ENCODE measurements at regions not wholly inside any gene's neighbourhood (a gene's known extent, or its start where the extent isn't known, plus 50 kb on each side); places are given as distances from the start of the nearest gene placed in this dataset.

- Histone ChIP-seq H2AFZ (ENCODE audit: low read depth) (no peak overlapping the region), H3K9ac (no peak overlapping the region), H3K79me2 (ENCODE audit: insufficient read depth) (no peaks in the 10 kb centered on the region), H4K20me1 (ENCODE audit: insufficient read depth) (no peaks in the 10 kb centered on the region), H3K9me2 (no peaks in the 10 kb centered on the region), H3K27me3 (ENCODE audit: insufficient read depth) (no peaks in the 10 kb centered on the region; the same call in 1 of the 2 replicates), H3K36me3 (replicated peaks in 1 of 2; ENCODE audit: control insufficient read depth in 1 of 2, insufficient read depth in 2 of 2, low read length in 1 of 2) (no peaks in the 10 kb centered on the region), H3K4me2 (no peak overlapping the region), H3K9me3 (no peaks in the 10 kb centered on the region), H3K4me3 (ENCODE audit: low read depth in 2 of 2, low read length in 1 of 2) (no peak overlapping the region), H3K4me1 (ENCODE audit: control insufficient read depth in 1 of 2, insufficient read depth in 2 of 2, low read depth in 1 of 2, low read length in 1 of 2) (no peaks in the 10 kb centered on the region), H3K27ac (ENCODE audit: low read depth in 2 of 2, low read length in 1 of 2) (no peak overlapping the region), H3F3A (replicated peaks; ENCODE audit: insufficient read depth) (no peaks in the 10 kb centered on the region)
- CTCF ChIA-PET, result no interaction called here
- WGBS (ENCODE audit: low lambda C conversion rate), result 0% methylated on average over 5 of the region's 5 CpGs
- peak; percentile 40 for TF ChIP-seq CTCF (IDR thresholded peaks at IDR 0.05)
- no peak for TF ChIP-seq IRF3 (IDR thresholded peaks at IDR 0.05; ENCODE audit: low read depth, low read length)
- POLR2A ChIA-PET, result no interaction called here
- no peak for DNase-seq
Measured at GRCh38 chr21:30962013-30962412, 76.3 kb downstream of the KRTAP19-8 start.

- ChIA-PET POLR2A (no interaction called here), CTCF (no interaction called here)
- Histone ChIP-seq H3K36me3 (replicated peaks in 1 of 2; ENCODE audit: control insufficient read depth in 1 of 2, insufficient read depth in 2 of 2, low read length in 1 of 2) (no peaks in the 10 kb centered on the region), H3K4me2 (no peak overlapping the region), H3K79me2 (ENCODE audit: insufficient read depth) (no peaks in the 10 kb centered on the region), H4K20me1 (ENCODE audit: insufficient read depth) (no peaks in the 10 kb centered on the region), H3K9me3 (no peaks in the 10 kb centered on the region), H3F3A (replicated peaks; ENCODE audit: insufficient read depth) (no peaks in the 10 kb centered on the region), H2AFZ (ENCODE audit: low read depth) (no peak overlapping the region), H3K4me3 (ENCODE audit: low read depth in 2 of 2, low read length in 1 of 2) (no peak overlapping the region), H3K9ac (no peak overlapping the region), H3K27ac (ENCODE audit: low read depth in 2 of 2, low read length in 1 of 2) (no peak overlapping the region), H3K9me2 (no peaks in the 10 kb centered on the region), H3K4me1 (ENCODE audit: control insufficient read depth in 1 of 2, insufficient read depth in 2 of 2, low read depth in 1 of 2, low read length in 1 of 2) (no peaks in the 10 kb centered on the region), H3K27me3 (ENCODE audit: insufficient read depth) (no peaks in the 10 kb centered on the region; the same call in 1 of the 2 replicates)
- DNase-seq, result no peak
- TF ChIP-seq EP300 (IDR thresholded peaks at IDR 0.05; ENCODE audit: borderline replicate concordance in 1 of 2, low read depth in 1 of 2, low read length in 1 of 2) (no peak), NRF1 (IDR thresholded peaks at IDR 0.05; ENCODE audit: low read depth, low read length) (no peak), IRF3 (IDR thresholded peaks at IDR 0.05; ENCODE audit: low read depth, low read length) (no peak), SMC3 (IDR thresholded peaks at IDR 0.05; ENCODE audit: low read depth, low read length) (no peak), RAD21 (IDR thresholded peaks at IDR 0.05; ENCODE audit: low read length) (no peak), SIN3A (IDR thresholded peaks at IDR 0.05; ENCODE audit: borderline replicate concordance, low read depth, low read length) (no peak), TEAD4 (IDR thresholded peaks at IDR 0.05; ENCODE audit: borderline replicate concordance, insufficient read depth) (no peak), JUND (IDR thresholded peaks at IDR 0.05) (no peak), MAX (IDR thresholded peaks at IDR 0.05; ENCODE audit: low read depth) (no peak), TAF1 (IDR thresholded peaks at IDR 0.05; ENCODE audit: borderline replicate concordance, low read depth, low read length) (no peak), FOSL2 (IDR thresholded peaks at IDR 0.05; ENCODE audit: borderline replicate concordance, low read depth) (no peak), NFIC (IDR thresholded peaks at IDR 0.05; ENCODE audit: borderline replicate concordance) (no peak)
- WGBS (ENCODE audit: low lambda C conversion rate), result 2% methylated on average over 7 of the region's 7 CpGs
Measured at GRCh38 chr21:30958741-30959140, 77.4 kb upstream of the KRTAP11-1 start.
